ENCODE measurements at regions not wholly inside any gene's neighbourhood (a gene's known extent, or its start where the extent isn't known, plus 50 kb on each side); places are given as distances from the start of the nearest gene placed in this dataset.

DNA sequence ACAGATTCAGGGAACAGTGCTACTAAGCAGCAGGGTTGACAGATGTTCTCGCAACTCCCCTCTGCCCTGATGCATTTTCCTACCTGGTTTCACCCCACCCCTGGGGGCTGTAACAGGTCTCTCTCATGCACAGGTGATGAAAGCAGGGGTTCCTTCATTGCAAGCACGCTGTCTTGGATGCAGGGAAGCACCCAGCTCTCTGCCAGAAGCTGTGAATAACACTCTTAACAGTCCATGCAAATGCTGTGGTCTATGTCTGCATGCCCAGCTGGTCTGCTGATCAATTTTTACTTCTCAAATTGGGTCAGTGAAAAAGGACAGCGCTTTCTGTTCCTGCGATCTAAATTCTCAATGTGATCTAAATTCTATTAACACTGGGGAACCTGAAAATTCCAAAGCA is 246.3 kb upstream of the TSHZ3 start:
- TF ChIP-seq, protein P1, sequence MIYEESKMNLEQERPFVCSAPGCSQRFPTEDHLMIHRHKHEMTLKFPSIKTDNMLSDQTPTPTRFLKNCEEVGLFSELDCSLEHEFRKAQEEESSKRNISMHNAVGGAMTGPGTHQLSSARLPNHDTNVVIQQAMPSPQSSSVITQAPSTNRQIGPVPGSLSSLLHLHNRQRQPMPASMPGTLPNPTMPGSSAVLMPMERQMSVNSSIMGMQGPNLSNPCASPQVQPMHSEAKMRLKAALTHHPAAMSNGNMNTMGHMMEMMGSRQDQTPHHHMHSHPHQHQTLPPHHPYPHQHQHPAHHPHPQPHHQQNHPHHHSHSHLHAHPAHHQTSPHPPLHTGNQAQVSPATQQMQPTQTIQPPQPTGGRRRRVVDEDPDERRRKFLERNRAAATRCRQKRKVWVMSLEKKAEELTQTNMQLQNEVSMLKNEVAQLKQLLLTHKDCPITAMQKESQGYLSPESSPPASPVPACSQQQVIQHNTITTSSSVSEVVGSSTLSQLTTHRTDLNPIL (CRISPR knock-in tag; IDR thresholded peaks at IDR 0.05; ENCODE audit: low read depth), result no peak
- TF ChIP-seq TCF4 (CRISPR knock-in tag; IDR thresholded peaks at IDR 0.05; ENCODE audit: borderline replicate concordance), result no peak
- TF ChIP-seq GLIS3 (CRISPR knock-in tag; IDR thresholded peaks at IDR 0.05), result no peak
- TF ChIP-seq ESRRG (CRISPR knock-in tag; IDR thresholded peaks at IDR 0.05), result no peak
- TF ChIP-seq, protein P2, sequence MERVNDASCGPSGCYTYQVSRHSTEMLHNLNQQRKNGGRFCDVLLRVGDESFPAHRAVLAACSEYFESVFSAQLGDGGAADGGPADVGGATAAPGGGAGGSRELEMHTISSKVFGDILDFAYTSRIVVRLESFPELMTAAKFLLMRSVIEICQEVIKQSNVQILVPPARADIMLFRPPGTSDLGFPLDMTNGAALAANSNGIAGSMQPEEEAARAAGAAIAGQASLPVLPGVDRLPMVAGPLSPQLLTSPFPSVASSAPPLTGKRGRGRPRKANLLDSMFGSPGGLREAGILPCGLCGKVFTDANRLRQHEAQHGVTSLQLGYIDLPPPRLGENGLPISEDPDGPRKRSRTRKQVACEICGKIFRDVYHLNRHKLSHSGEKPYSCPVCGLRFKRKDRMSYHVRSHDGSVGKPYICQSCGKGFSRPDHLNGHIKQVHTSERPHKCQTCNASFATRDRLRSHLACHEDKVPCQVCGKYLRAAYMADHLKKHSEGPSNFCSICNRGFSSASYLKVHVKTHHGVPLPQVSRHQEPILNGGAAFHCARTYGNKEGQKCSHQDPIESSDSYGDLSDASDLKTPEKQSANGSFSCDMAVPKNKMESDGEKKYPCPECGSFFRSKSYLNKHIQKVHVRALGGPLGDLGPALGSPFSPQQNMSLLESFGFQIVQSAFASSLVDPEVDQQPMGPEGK (CRISPR knock-in tag; IDR thresholded peaks at IDR 0.05; ENCODE audit: borderline replicate concordance), result no peak
- no peak for TF ChIP-seq BACH2 (CRISPR knock-in tag; IDR thresholded peaks at IDR 0.05; ENCODE audit: borderline replicate concordance)
- TF ChIP-seq, protein P3, sequence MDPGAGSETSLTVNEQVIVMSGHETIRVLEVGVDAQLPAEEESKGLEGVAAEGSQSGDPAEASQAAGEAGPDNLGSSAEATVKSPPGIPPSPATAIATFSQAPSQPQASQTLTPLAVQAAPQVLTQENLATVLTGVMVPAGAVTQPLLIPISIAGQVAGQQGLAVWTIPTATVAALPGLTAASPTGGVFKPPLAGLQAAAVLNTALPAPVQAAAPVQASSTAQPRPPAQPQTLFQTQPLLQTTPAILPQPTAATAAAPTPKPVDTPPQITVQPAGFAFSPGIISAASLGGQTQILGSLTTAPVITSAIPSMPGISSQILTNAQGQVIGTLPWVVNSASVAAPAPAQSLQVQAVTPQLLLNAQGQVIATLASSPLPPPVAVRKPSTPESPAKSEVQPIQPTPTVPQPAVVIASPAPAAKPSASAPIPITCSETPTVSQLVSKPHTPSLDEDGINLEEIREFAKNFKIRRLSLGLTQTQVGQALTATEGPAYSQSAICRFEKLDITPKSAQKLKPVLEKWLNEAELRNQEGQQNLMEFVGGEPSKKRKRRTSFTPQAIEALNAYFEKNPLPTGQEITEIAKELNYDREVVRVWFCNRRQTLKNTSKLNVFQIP (CRISPR knock-in tag; IDR thresholded peaks at IDR 0.05; ENCODE audit: borderline replicate concordance, low read depth), result no peak
- no peak for TF ChIP-seq ARNTL (CRISPR knock-in tag; IDR thresholded peaks at IDR 0.05; ENCODE audit: borderline replicate concordance, low read depth)
- no peak for TF ChIP-seq ZFP3 (CRISPR knock-in tag; IDR thresholded peaks at IDR 0.05)
- no peak for TF ChIP-seq ZNF8 (CRISPR knock-in tag; IDR thresholded peaks at IDR 0.05)
- no peak for TF ChIP-seq OSR1 (CRISPR knock-in tag; IDR thresholded peaks at IDR 0.05)
- TF ChIP-seq SNAI2 (CRISPR knock-in tag; IDR thresholded peaks at IDR 0.05), result no peak
- TF ChIP-seq RARB (CRISPR knock-in tag; IDR thresholded peaks at IDR 0.05), result no peak
- no peak for TF ChIP-seq ZC3H10 (CRISPR knock-in tag; IDR thresholded peaks at IDR 0.05)
- TF ChIP-seq, protein P4, sequence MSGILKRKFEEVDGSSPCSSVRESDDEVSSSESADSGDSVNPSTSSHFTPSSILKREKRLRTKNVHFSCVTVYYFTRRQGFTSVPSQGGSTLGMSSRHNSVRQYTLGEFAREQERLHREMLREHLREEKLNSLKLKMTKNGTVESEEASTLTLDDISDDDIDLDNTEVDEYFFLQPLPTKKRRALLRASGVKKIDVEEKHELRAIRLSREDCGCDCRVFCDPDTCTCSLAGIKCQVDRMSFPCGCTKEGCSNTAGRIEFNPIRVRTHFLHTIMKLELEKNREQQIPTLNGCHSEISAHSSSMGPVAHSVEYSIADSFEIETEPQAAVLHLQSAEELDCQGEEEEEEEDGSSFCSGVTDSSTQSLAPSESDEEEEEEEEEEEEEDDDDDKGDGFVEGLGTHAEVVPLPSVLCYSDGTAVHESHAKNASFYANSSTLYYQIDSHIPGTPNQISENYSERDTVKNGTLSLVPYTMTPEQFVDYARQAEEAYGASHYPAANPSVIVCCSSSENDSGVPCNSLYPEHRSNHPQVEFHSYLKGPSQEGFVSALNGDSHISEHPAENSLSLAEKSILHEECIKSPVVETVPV (CRISPR knock-in tag; IDR thresholded peaks at IDR 0.05), result no peak
- TF ChIP-seq TOX (CRISPR knock-in tag; IDR thresholded peaks at IDR 0.05; ENCODE audit: borderline replicate concordance), result no peak
- TF ChIP-seq CSDC2 (CRISPR knock-in tag; IDR thresholded peaks at IDR 0.05), result no peak
- ATAC-seq, result no peak

DNA sequence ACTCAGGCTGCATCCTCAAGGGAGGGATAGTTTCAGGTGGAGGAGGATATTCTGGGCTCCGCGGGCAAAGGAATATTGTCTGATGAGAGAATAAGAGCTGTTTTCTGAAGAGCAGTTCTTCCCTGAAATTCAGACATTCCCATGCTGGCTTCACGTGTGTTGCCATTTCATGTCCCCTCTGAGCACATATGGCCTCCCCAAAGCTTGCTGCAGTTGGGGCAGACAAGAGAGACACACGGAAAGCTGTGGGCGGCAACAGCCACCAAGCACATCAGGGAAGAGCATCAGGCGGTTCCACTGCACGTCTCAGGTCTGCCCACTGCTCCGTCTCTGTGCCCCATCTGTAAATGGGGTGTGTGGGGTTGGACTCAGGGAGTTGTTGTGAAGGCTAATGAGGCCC is 247.5 kb upstream of the TSHZ3 start:
- no peak for ATAC-seq
- TF ChIP-seq ZNF8 (CRISPR knock-in tag; IDR thresholded peaks at IDR 0.05), result no peak

DNA sequence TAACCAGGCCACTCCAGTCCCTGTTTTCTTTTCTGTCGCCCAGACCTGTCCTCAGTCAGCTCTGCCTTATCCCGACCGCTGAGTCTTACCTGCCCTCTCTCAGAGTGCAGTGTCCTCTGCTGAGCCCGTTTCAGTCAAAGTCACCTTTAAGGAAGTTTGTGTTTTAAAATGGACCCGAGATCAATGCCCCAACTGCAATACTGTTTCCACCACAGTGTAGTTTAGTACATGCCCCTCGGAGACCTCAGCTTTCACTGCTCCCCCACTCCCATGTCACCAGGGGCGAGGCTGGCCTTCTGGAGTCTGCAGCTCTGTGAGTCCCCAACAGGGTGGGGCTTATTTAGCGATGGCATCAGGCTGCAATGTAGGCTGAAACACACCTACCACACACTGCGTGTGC is 248.4 kb upstream of the TSHZ3 start:
- ATAC-seq, result no peak
- TF ChIP-seq CSDC2 (CRISPR knock-in tag; IDR thresholded peaks at IDR 0.05) (no peak), TCF4 (CRISPR knock-in tag; IDR thresholded peaks at IDR 0.05; ENCODE audit: borderline replicate concordance) (no peak), ISL1 (CRISPR knock-in tag; IDR thresholded peaks at IDR 0.05) (no peak), PPARA (CRISPR knock-in tag; IDR thresholded peaks at IDR 0.05; ENCODE audit: borderline replicate concordance) (no peak)

DNA sequence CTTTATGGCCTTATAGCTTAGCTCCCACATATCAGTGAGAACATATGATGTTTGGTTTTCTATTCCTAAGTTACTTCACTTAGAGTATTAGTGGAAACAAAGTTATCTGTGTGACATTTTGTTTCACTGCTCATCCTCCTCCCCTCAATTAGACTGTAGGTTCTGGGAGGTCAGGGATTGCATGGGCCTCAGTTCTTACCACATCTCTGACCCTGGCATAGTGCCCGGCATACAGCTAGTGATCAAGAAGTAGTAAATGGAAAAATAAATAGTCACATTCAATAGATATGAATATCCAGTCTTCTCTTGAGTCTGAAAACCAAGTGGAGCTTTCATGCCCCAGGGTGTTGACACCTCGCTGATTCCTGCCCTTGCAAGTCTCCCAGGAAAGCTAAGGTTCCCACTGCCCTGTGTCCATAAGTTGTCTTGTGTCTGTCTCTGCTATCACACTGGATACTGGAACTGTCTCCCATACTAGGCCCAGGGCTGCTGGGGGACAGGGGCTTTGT is 249.5 kb upstream of the TSHZ3 start:
- TF ChIP-seq ZNF565 (CRISPR knock-in tag; conservative IDR thresholded peaks at IDR 0.05; ENCODE audit: low read depth), result no peak
- TF ChIP-seq ISL1 (CRISPR knock-in tag; IDR thresholded peaks at IDR 0.05), result no peak
- TF ChIP-seq, protein P5, sequence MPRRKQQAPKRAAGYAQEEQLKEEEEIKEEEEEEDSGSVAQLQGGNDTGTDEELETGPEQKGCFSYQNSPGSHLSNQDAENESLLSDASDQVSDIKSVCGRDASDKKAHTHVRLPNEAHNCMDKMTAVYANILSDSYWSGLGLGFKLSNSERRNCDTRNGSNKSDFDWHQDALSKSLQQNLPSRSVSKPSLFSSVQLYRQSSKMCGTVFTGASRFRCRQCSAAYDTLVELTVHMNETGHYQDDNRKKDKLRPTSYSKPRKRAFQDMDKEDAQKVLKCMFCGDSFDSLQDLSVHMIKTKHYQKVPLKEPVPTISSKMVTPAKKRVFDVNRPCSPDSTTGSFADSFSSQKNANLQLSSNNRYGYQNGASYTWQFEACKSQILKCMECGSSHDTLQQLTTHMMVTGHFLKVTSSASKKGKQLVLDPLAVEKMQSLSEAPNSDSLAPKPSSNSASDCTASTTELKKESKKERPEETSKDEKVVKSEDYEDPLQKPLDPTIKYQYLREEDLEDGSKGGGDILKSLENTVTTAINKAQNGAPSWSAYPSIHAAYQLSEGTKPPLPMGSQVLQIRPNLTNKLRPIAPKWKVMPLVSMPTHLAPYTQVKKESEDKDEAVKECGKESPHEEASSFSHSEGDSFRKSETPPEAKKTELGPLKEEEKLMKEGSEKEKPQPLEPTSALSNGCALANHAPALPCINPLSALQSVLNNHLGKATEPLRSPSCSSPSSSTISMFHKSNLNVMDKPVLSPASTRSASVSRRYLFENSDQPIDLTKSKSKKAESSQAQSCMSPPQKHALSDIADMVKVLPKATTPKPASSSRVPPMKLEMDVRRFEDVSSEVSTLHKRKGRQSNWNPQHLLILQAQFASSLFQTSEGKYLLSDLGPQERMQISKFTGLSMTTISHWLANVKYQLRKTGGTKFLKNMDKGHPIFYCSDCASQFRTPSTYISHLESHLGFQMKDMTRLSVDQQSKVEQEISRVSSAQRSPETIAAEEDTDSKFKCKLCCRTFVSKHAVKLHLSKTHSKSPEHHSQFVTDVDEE (CRISPR knock-in tag; IDR thresholded peaks at IDR 0.05), result no peak
- TF ChIP-seq, protein P3 (CRISPR knock-in tag; IDR thresholded peaks at IDR 0.05; ENCODE audit: borderline replicate concordance, low read depth), result no peak
- TF ChIP-seq OSR1 (CRISPR knock-in tag; IDR thresholded peaks at IDR 0.05), result no peak
- TF ChIP-seq CSDC2 (CRISPR knock-in tag; IDR thresholded peaks at IDR 0.05), result no peak
- no peak for TF ChIP-seq ARNTL (CRISPR knock-in tag; IDR thresholded peaks at IDR 0.05; ENCODE audit: borderline replicate concordance, low read depth)
- no peak for ATAC-seq
